HS-5 (cell line): ENCODE measurements at regions not wholly inside any gene's neighbourhood (a gene's known extent, or its start where the extent isn't known, plus 50 kb on each side); places are given as distances from the start of the nearest gene placed in this dataset.
A peak's percentile ranks its signal among the peaks of the same experiment; 100 is the strongest.
"Not testable (repeated sequence)": the region's sequence is repeated elsewhere in the genome, so short reads cannot be mapped to it uniquely, and the experiment has no call there.

ENCODE experiments used
- DNase-seq: peaks from one replicate; pipeline ENCODE4 v3.0.0-alpha.2; 2012; ENCODE audit warnings: low read depth

DNA sequence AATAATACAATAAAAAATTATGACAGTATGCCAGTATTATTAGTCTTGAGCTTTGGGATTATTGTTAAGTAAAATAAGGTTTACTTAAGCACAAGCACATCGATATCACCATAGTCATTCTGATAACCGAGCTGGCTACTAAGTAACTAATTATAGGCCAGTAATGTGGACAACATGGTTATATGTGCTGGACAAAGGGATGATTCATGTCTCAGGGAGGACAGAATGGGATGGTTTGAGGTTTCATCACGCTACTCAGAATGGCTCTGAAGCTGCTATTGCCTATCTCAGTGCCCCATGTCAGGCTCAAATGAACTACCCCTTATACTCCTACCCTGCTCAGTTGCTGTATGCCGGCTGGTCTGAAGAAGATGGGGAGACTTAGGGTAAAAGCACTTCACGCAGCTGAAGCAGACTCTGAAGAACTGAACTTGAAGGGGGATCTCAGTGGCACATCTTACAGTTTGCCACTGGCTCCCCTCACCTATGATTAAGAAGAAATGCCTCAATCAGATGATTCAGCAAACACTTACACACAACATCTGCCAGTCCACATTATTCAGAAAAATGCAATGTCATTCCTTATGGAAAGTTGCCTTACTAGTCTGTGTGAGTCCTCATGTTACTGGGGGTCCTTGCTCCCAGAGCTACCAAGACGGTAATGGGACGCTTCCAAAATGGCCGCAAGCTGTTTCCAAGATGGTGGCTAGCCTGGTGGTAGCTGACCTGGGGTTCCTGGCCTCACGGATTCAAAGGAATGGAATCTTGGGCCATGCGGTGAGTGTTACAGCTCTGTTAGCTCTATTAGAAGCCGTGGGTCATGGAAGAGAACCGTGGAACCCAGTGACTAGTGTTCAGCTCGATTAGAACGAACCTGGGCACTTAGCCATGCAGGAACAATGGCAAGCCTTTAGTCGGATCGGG lies 1098.6 kb downstream of the TAF11L14 start:
- no peak for DNase-seq

DNA sequence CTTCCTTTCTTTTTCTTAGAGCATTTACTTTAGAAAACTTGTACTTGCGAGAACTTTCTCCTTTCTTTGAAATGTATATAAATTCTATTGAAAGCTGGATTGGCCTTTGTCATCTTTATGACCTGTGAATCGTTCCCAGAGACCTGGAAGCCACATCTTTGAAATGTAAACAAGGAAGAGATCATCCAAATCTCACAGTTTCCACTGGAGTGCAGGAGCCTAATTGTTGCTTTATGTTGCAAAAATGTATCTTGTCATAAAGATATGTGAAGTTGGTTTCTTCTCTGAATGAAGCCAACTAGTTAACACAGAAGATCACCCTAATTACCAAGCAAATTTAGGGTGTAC lies 1101.8 kb downstream of the TAF11L14 start:
- no peak for DNase-seq

DNA sequence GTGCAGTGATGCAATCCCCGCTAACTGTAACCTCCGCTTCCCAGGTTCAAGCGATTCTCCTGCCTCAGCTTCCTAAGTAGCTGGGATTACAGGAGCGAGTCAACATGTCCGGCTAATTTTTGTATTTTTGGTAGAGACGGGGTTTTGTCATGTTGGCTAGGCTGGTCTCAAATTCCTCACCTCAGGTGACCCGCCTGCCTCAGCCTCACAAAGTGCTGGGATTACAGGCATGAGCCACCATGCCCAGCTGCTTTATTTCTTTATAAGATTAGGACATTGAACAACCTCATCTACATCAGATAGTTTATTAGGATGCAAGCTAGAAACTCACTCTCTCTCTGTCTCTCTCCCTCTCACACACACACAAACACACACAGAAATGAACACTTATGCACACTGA lies 1102.5 kb downstream of the TAF11L14 start:
- DNase-seq, result not testable (repeated sequence)

DNA sequence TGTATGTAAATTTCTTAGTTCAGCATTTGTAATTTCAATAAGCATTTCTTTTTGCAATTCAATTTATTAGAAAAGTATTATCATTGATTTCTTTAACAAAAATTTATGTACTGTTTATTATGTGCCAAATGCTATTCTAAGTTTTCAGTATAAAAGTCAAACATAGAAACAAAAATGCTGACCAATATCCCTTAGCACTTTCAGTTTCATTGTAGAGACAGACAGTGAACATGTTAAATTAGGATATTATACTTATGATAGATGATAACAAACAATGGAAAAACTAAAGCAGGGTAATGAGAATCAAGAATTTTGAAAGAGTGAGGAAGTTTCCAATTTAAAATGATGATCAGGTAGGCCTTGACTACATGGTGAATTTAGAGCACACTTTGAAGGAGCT lies 1106.0 kb downstream of the TAF11L14 start:
- no peak for DNase-seq

DNA sequence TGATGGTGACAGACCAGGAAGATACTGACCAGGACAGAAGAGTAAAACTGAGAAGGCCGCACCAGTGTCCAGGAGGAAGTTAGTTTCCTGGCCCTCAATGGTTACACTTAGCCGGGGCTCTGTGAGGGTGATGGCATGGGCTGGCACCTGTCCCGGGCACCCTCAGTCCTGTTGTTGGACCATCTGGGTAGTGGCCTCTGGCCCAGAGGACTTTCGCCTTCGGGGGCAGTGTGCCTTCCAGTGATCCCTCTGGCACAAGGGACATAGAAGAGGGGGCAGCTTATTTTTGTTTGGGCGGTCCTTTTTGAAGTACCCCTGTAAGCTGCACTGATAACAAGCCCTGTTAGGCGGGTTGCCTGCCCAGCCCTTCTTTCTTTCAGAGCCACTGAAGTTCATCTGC lies 1108.6 kb downstream of the TAF11L14 start:
- no peak for DNase-seq

DNA sequence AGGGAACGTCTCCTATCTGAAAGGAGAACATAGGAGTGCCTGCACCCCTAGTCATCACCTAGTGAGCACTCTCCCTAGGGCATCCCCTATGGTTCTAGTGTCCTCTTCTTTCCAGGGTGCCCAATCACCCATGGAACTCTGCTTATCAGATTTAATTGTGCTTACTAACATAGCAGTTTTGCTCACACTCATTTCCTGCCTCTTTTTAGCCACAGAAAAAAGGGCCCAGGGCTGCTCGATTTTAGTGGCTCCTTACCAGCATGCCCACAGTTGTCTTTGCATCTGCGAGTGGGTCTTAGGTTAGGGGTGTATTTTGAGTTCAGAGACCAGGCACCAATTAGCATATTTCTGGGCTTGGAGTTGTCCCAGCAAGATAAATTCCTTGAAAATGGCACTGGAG lies 1110.2 kb downstream of the TAF11L14 start:
- DNase-seq, result no peak

DNA sequence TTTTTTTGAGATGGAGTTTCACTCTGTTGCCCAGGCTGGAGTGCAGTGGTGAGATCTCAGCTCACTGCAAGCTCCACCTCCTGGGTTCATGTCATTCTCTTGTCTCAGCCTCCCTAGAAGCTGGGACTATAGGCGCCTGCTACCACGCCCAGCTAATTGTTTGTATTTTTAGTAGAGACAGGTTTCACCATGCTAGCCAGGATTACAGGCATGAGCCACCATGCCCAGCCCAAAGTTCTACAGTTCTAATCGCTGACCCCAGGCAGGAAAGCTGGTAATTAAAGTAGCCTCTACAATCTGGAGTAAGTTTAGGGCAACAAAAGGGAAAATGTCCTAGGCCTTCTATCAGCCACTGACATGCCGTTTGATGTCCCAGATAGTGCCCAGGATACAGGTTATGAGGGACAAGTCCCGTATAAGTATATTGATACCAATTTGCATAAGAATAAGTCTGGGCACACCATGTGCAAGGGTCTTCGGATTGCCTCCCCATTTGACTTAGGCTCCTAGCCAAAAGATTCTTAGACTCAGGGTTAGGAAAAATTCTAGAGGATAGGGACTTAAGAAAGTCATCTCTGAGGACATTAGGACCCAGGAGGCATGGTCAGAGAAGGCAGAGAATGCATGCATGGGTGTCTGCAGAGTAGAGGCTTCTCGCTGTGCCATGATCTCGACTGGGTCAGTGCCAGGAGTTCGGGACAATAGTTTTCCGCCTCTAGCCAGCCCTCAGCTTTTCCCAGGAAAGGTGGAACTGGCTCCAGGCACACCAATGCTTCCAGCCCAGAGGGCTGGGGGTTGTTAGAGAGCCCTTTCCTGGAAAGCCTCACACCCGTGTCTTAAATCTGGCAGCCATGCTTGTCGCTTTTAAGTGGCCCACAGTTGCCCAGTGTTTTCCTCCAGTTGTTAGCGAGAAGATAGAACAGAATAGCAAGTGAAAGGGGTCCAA lies 1111.1 kb downstream of the TAF11L14 start:
- peak; percentile 37 for DNase-seq

DNA sequence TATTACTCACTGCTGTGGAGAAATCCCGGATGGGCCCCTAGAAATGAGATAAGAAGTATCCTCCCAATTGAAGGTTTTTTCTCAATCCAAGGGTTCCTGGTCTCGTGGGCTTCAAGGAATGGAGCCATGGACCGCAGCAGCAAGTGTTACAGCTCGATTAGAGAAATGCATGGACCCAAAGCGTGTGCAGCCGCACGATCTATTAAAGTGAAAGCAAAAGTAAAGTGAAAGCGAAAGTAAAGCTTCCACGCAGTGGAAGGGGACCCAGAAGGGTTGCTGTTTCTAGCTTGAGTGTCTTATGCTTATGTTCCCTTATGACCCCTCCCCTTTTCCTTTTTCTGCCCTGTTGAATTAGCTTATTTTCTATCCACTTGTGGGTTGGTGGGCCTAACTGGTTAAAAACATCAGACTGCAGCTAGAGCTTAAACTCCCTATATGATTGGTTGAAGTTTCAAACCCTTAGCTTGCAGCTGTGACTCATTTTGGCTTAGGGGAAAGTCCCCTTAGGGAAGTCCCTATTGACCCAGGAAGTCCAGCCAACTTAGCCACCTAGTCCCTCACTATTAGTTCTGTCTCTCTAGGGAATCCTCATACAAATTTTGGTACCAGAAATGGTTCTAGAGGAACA lies 1111.8 kb downstream of the TAF11L14 start:
- DNase-seq, result peak; percentile 75

DNA sequence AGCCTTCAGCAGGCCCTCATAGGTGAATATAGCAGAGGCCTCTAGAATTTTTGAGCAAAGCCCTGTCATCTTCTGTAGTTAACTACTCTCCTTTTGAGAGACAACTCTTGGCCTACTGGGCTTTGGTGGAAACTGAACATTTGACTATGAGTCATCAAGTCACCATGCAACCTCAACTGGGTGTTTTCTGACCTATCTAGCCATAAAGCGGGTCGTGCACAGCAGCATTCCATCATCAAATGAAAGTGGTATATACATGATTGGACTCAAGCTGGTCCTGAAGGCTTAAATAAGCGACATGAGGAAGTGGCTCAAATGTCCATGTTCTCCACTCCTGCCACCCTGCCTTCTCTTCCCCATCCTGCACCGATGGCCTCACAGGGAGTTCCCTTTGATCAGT lies 1115.5 kb downstream of the TAF11L14 start:
- no peak for DNase-seq

DNA sequence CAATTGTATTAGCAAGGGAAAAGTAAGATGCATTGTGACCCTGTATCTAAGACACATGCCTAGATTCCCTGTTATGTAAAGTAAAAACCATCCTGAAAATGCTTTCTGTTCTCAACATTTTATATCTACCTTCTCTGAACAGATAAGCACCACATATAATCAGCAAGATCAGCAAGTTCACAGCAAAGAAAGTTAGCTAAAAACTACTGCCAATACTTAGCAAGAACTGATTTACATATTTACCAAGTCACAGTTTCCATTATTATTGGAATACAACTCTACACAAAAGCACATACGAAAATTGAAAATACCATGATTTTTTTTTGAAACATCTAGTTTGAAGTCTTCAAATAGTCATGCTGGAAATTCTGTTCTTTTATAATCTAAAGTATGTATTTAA lies 1118.1 kb downstream of the TAF11L14 start:
- no peak for DNase-seq

DNA sequence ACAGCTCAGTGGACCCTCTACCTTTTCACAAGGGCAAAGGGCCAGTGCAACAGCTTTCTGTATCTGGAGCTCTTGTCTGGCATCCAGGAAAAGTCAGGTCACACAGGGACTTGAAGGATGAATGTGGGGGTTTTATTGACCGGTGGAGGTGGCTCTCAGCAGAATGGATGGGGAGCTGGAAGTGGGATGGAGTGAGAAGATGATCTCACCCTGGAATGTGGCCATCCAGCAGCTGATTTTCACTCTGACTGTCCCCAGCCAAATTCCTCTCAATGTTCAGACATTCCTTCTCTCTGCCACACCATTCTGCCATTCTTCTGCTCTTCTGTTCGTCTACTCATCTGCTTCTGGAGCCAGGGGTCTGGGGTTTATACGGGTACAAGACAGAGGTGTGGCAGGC lies 1119.9 kb downstream of the TAF11L14 start:
- DNase-seq, result no peak

DNA sequence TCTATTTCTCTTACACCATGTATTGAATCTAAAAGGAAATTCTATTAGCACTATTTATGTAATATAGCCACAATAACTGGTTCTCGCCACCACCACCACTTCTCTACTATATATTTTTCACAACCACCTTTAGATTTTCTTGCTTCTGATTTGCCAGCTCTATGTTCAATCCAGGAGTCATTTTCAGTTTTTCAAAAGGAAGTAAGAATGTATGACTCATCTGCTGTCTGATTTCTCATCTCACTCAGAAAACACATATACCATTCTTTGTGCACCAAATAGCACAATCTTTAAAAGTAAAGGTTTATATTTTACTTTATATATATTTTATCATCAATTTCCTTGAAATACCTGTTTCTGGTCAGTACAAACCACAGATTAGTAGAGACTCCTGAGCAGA lies 1127.5 kb downstream of the TAF11L14 start:
- DNase-seq, result no peak

DNA sequence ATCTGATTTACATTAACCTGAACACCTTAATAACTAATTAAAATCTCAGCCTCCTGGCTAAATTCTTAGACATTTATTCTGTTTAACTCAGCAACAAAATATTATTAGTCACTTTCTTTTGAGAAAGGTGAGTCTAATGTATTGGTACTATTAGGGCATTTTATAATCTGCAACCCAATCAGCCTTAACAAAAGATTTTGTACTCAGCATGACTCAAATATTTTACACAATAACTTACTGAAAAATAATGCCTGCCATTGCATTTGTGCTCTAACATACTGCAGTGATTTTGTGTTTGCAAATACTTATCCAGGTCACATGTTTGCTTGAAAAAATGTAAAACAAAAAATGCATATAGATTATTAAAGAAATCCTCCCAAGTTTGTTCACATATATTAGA lies 1129.9 kb downstream of the TAF11L14 start:
- no peak for DNase-seq

DNA sequence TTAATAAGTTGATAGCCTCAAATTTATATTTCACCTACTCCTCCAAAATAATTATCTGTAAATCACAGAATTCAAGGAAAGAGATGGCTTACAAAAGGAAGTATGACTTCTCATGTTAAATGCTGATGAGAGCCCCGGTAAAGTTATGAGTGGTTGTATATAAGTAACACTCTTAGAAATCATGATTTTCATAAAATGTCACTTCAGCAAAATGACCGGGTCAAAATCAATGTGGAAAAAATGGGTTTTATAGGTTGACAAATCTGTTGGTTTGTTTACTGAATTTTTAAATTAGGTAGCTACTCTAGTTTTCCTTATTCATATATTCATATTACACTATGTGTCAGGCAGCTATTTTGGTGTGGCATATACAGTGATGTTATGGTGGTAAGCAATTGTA lies 1131.0 kb downstream of the TAF11L14 start:
- DNase-seq, result no peak

DNA sequence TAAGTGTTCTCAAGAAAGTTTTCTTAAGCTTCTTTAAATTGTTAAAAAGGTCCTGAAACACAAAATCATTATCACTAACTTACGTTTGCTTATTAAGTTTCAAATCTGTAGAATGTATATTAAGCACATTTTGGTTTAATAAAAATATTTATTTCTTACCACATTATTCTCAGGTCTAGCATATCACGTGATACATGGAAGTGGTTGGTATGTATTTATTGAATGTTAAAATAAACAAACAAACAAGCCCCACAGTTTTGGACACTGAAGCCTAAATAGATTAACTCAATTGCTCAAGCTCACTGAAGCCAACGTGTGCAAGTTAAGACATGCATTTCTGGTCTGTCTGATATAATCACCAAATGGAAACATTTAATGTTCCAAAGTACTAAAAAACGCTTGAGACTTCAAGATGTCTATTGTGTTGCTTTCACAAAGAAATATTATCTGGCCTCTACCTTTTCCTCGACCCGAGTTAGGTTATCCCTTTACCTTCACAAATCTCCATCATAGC lies 1136.9 kb downstream of the TAF11L14 start:
- no peak for DNase-seq

DNA sequence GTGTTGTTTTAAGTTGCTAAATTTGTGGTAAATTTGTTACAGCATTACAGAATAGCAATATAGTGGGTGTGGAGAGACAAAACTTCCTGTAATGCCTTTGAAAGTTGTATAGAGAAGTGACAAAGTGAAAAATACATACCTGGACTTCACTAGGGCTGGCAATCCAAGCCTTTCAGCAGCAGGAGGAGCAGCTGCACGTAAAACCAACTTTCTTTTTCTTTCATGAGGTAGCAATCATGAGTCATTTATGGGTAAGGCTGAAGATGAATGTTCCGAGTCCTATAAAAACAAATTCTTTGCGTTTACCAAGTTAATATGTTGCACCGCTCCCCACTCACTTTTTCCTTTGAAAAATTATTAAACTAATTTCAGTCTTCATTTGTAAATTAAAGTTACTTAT lies 1138.2 kb downstream of the TAF11L14 start:
- peak; percentile 53 for DNase-seq

DNA sequence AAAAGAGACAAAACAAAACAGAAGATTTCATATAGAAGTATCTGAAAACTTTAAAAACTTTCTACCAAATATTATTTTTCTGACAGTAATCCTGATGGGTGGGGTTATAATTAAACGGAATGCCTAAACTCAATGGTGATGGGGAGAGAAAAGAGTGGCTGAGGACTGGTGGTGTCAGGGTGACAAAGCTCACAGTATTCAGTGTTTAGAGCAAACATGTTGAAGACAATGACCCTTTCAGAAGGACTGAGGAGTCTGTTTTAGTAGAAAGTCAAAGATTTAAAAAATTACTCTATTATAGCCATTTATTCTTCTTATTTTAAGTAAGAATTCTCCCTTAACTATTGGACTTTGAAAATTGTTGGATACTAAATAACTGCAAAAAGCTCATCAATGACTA lies 1144.0 kb downstream of the TAF11L14 start:
- DNase-seq, result no peak

DNA sequence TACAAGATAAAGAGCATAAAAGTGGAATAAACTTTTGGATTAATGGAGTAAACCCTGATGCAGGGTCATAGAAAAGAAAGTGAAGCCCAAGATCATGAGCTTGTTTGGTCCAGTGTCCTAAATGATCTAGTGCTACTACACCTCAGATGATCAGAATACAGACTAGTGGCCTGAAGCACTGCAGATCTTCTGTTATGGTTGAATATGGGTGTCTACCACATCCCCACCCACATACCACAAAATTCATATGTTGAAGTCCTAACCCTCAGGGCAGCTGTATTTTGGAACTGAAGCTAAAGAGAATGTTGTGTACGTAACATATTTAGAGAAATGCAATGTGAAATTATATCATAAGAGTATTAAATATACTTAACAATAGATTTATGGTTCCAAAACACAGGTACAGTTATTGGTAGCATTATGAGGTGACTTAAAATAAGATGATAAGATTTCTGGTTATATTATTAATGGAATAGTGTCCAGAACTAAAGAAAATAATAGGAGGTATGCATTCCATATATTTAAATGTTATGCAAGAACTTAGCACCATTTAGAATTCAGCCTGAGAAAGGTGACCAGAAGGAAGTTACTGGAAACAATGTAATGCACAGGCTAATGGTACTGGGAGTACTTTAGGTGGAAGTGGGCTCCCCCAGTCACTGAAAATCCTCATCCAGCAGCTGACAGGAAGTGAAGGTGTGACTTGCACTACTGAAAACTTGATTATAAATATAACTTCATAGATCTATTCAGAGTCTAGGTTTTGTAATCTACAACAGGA lies 1155.1 kb downstream of the TAF11L14 start:
- no peak for DNase-seq

DNA sequence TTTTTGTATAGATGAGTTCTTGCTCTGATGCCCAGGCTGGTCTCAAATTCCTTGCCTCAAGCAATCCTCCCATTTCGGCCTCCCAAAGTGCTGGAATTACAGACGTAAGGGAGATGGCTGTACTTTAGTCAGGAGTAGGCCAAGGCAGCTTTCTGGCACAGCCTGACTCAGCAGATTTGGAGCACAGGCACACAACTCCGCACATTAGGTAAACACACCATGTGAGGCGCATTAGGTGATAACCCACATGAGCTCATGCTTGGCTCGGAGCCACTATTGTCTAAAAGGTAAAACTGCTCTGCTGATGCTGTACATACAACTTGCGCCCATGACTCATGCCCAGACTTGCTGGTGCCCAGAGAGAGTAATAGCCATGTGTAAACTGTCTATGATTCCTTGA lies 1157.9 kb downstream of the TAF11L14 start:
- peak; percentile 6 for DNase-seq

DNA sequence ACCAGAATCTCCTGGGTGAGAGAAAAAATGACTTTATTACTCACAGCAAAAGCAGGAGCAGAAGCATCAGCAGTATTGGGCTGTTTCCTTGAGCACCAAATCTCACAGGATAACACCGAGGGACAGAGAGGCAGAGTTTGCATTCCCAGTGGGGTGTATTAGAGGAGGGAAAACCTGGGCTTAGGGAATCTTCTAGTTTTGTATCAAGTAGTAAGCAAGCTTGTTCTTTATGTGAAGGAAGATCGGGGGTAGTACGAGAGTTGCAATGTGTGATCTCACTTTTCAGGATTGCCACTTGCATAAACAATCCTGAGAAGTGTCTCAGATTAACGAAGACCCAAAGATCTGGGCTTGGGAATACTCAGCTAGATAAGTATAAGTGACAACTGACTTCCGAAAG lies 1163.0 kb downstream of the TAF11L14 start:
- DNase-seq, result no peak

DNA sequence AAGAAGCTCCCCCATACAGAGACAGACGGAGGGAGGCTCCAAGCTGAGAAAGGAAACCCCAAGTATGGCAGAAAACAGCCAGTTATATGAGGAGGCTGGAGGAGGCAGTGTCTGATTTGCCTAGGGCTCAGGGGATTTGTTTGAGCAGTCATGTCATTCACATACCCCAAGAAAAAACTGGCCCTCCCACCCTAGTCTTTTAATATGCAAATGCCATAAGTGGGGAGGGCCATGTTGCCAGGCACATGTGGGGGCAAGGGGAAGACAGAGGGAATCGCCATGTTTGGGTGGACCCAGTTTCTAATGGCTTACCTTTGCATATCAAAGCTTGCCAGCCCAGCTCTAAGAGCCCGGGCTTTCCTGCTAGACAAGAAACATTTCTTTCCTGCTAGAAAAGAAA lies 1163.8 kb downstream of the TAF11L14 start:
- no peak for DNase-seq
